Chondrocyte (in vitro differentiated cells): ENCODE measurements at regions not wholly inside any gene's neighbourhood (a gene's known extent, or its start where the extent isn't known, plus 50 kb on each side); places are given as distances from the start of the nearest gene placed in this dataset.
A peak's percentile ranks its signal among the peaks of the same experiment; 100 is the strongest.

Experiments
- DNase-seq: peaks from one replicate; pipeline ENCODE4 v3.0.0; 2021; ENCODE audit warnings: mixed read lengths, low spot score
- H3K27ac Mint-ChIP-seq: one replicate; pipeline ENCODE4 v1.8.0; 2021; ENCODE audit warnings: mild to moderate bottlenecking, moderate library complexity, mixed read lengths; ENCODE audit not compliant: unreplicated experiment
- H3K27me3 Mint-ChIP-seq: 2 replicates; pipeline ENCODE4 v1.8.0; 2021; ENCODE audit warnings: low read depth, mixed read lengths
- H3K36me3 Mint-ChIP-seq: 2 replicates; pipeline ENCODE4 v1.8.0; 2021; ENCODE audit warnings: low read depth, mixed read lengths
- H3K4me1 Mint-ChIP-seq: 2 replicates; pipeline ENCODE4 v1.8.0; 2021; ENCODE audit warnings: low read depth, mild to moderate bottlenecking, mixed read lengths
- H3K4me3 Mint-ChIP-seq: one replicate; pipeline ENCODE4 v1.8.0; 2021; ENCODE audit warnings: mild to moderate bottlenecking, moderate library complexity, mixed read lengths; ENCODE audit not compliant: unreplicated experiment
- H3K9me3 Mint-ChIP-seq: 2 replicates; pipeline ENCODE4 v1.8.0; 2021; ENCODE audit warnings: low read depth, mixed read lengths
- TF ChIP-seq, protein P1 (sequence below): fragments of 200-600 bp; sonication (generic); IDR thresholded peaks from 2 replicates; pipeline ENCODE4 v1.5.0; 2021; ENCODE audit warnings: antibody characterized with exemption, mild to moderate bottlenecking, moderate library complexity

GRCh38 chr5:68661237-68661636 is 432.6 kb upstream of the SLC30A5 start:
- Mint-ChIP-seq H3K27ac (no peak overlapping the region), H3K4me1 (peaks cover 13% of the 10 kb centered on the region), H3K27me3 (no peaks in the 10 kb centered on the region), H3K36me3 (no peaks in the 10 kb centered on the region), H3K4me3 (no peak overlapping the region), H3K9me3 (peaks cover 3% of the 10 kb centered on the region)
- TF ChIP-seq, protein P1, sequence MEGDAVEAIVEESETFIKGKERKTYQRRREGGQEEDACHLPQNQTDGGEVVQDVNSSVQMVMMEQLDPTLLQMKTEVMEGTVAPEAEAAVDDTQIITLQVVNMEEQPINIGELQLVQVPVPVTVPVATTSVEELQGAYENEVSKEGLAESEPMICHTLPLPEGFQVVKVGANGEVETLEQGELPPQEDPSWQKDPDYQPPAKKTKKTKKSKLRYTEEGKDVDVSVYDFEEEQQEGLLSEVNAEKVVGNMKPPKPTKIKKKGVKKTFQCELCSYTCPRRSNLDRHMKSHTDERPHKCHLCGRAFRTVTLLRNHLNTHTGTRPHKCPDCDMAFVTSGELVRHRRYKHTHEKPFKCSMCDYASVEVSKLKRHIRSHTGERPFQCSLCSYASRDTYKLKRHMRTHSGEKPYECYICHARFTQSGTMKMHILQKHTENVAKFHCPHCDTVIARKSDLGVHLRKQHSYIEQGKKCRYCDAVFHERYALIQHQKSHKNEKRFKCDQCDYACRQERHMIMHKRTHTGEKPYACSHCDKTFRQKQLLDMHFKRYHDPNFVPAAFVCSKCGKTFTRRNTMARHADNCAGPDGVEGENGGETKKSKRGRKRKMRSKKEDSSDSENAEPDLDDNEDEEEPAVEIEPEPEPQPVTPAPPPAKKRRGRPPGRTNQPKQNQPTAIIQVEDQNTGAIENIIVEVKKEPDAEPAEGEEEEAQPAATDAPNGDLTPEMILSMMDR, result peak; percentile 62
- DNase-seq, result no peak

GRCh38 chr5:68662804-68663307 is 431.0 kb upstream of the SLC30A5 start:
- no peak overlapping the region for H3K4me3 Mint-ChIP-seq
- no peaks in the 10 kb centered on the region for H3K36me3 Mint-ChIP-seq
- H3K4me1 Mint-ChIP-seq, result peaks cover 13% of the 10 kb centered on the region
- DNase-seq, result no peak
- H3K9me3 Mint-ChIP-seq, result peaks cover 3% of the 10 kb centered on the region
- H3K27ac Mint-ChIP-seq, result no peak overlapping the region
- H3K27me3 Mint-ChIP-seq, result no peaks in the 10 kb centered on the region
- TF ChIP-seq, protein P1, result no peak

DNA sequence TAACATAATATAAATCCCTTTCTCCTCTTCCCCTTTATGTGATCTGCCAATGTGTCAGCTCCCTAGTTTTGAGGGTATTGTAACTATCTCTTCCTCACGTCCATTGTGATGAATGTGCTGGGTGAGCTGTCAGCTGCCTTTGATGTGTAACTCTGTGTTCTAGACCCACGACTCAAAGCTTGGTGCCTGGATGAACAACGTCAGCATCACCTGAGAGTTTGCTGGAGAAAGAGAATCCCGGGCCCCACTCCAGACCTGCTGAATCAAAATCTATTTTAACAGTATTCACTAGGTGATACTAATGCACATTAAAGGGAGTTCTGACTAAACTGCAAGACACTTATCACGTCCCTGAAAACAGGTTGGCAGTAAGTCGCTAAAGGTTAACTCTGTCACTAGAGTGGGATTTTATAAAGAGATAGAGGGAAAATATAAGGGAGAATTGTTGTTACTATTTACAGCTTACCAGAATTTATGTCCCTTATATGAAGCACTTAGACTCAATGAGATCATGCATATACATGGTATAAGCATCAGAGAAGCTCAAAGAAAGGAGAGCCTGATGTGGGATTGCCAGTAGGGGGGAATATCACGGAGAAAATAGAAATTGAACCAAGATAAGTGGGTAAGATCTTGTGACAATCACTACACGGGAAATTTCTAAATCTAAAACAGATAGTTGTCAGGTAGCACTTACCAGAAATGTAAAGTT is 423.8 kb upstream of the SLC30A5 start:
- peaks cover 12% of the 10 kb centered on the region for H3K4me1 Mint-ChIP-seq
- H3K4me3 Mint-ChIP-seq, result no peak overlapping the region
- no peaks in the 10 kb centered on the region for H3K27me3 Mint-ChIP-seq
- H3K36me3 Mint-ChIP-seq, result no peaks in the 10 kb centered on the region
- H3K27ac Mint-ChIP-seq, result no peak overlapping the region
- TF ChIP-seq, protein P1, result no peak
- DNase-seq, result no peak
- no peaks in the 10 kb centered on the region for H3K9me3 Mint-ChIP-seq

- no peaks in the 10 kb centered on the region for H3K36me3 Mint-ChIP-seq
- H3K27me3 Mint-ChIP-seq, result no peaks in the 10 kb centered on the region
These were observed 420.6 kb upstream of the SLC30A5 start for GRCh38 chr5:68673106-68673822.

GRCh38 chr5:68673823-68674180 is 420.0 kb upstream of the SLC30A5 start:
- DNase-seq, result no peak
- TF ChIP-seq, protein P1, result no peak
- no peaks in the 10 kb centered on the region for H3K9me3 Mint-ChIP-seq
- H3K27ac Mint-ChIP-seq, result no peak overlapping the region
- no peaks in the 10 kb centered on the region for H3K36me3 Mint-ChIP-seq
- peaks cover 12% of the 10 kb centered on the region for H3K4me1 Mint-ChIP-seq
- no peaks in the 10 kb centered on the region for H3K27me3 Mint-ChIP-seq
- no peak overlapping the region for H3K4me3 Mint-ChIP-seq

More at GRCh38 chr5:68673106-68673822, 420.6 kb upstream of the SLC30A5 start:
- TF ChIP-seq, protein P1, result no peak
- no peak for DNase-seq
- no peak overlapping the region for H3K27ac Mint-ChIP-seq
- H3K9me3 Mint-ChIP-seq, result no peaks in the 10 kb centered on the region
- H3K4me1 Mint-ChIP-seq, result peaks cover 12% of the 10 kb centered on the region
- no peak overlapping the region for H3K4me3 Mint-ChIP-seq
